H9 (cell line): ENCODE measurements at regions not wholly inside any gene's neighbourhood (a gene's known extent, or its start where the extent isn't known, plus 50 kb on each side); places are given as distances from the start of the nearest gene placed in this dataset.
"Not testable (repeated sequence)": the region's sequence is repeated elsewhere in the genome, so short reads cannot be mapped to it uniquely, and the experiment has no call there.

Source experiments
- DNase-seq: peaks from one replicate; pipeline ENCODE4 v3.0.0-alpha.2; 2017
- H2AFZ ChIP-seq: one replicate; pipeline ENCODE4 v1.6.1; 2013; ENCODE audit warnings: mild to moderate bottlenecking, low read length, control low read depth, moderate library complexity
- H2AK5ac ChIP-seq: 2 replicates; pipeline ENCODE4 v1.6.1; 2013; ENCODE audit warnings: low read length, control low read depth, mixed read lengths; ENCODE audit not compliant: insufficient read length
- H2BK120ac ChIP-seq: one replicate; pipeline ENCODE4 v1.6.1; 2013; ENCODE audit warnings: low read depth, mild to moderate bottlenecking, low read length, control low read depth, inconsistent platforms; ENCODE audit not compliant: poor library complexity, severe bottlenecking
- H2BK12ac ChIP-seq: 2 replicates; pipeline ENCODE4 v1.6.1; 2013; ENCODE audit warnings: low read length, control low read depth, mixed read lengths, low read depth; ENCODE audit not compliant: insufficient read length
- H2BK15ac ChIP-seq: 2 replicates; pipeline ENCODE4 v1.6.1; 2013; ENCODE audit warnings: low read depth, low read length, control low read depth
- H2BK20ac ChIP-seq: one replicate; pipeline ENCODE4 v1.6.1; 2013; ENCODE audit warnings: low read depth, mild to moderate bottlenecking, low read length, control low read depth, inconsistent platforms; ENCODE audit not compliant: poor library complexity, severe bottlenecking
- H2BK5ac ChIP-seq: 2 replicates; pipeline ENCODE4 v1.6.1; 2013; ENCODE audit warnings: low read length, control low read depth, mixed read lengths; ENCODE audit not compliant: insufficient read length
- H3K14ac ChIP-seq: 2 replicates; pipeline ENCODE4 v1.6.1; 2013; ENCODE audit warnings: low read length, control low read depth; ENCODE audit not compliant: insufficient read depth
- H3K18ac ChIP-seq: 2 replicates; pipeline ENCODE4 v1.6.1; 2013; ENCODE audit warnings: low read depth, mild to moderate bottlenecking, mixed read lengths, low read length, control low read depth; ENCODE audit not compliant: insufficient read length
- H3K23ac ChIP-seq: 2 replicates; pipeline ENCODE4 v1.6.1; 2013; ENCODE audit warnings: low read length, control low read depth, mixed read lengths, low read depth; ENCODE audit not compliant: insufficient read length
- H3K23me2 ChIP-seq: 2 replicates; pipeline ENCODE4 v1.6.1; 2013; ENCODE audit warnings: low read depth, mild to moderate bottlenecking, mixed read lengths, low read length, control low read depth; ENCODE audit not compliant: insufficient read length, poor library complexity, severe bottlenecking
- H3K27ac ChIP-seq: 2 replicates; pipeline ENCODE4 v1.5.1; 2013; ENCODE audit warnings: low read length, control low read depth, mixed read lengths, low read depth; ENCODE audit not compliant: insufficient read length
- H3K27me3 ChIP-seq: 2 replicates; pipeline ENCODE4 v1.6.1; 2013; ENCODE audit warnings: low read length, control low read depth, inconsistent platforms; ENCODE audit not compliant: insufficient read depth
- H3K4ac ChIP-seq: 2 replicates; pipeline ENCODE4 v1.6.1; 2013; ENCODE audit warnings: low read depth, mild to moderate bottlenecking, control low read depth, inconsistent platforms, low read length, moderate library complexity
- H3K4me1 ChIP-seq: 2 replicates; pipeline ENCODE4 v1.6.1; 2013; ENCODE audit warnings: low read length, control low read depth, inconsistent platforms; ENCODE audit not compliant: insufficient read depth
- H3K4me2 ChIP-seq: 2 replicates; pipeline ENCODE4 v1.6.1; 2013; ENCODE audit warnings: low read length, control low read depth, mixed read lengths; ENCODE audit not compliant: insufficient read length, insufficient read depth
- H3K56ac ChIP-seq: 2 replicates; pipeline ENCODE4 v1.6.1; 2013; ENCODE audit warnings: low read depth, mild to moderate bottlenecking, mixed read lengths, low read length, control low read depth; ENCODE audit not compliant: insufficient read length
- H3K79me1 ChIP-seq: 2 replicates; pipeline ENCODE4 v1.6.1; 2013; ENCODE audit warnings: low read depth, mild to moderate bottlenecking, moderate library complexity, low read length, control low read depth, inconsistent platforms; ENCODE audit not compliant: insufficient read depth, poor library complexity, severe bottlenecking
- H3K79me2 ChIP-seq: 2 replicates; pipeline ENCODE4 v1.6.1; 2013; ENCODE audit warnings: low read length, control low read depth, inconsistent platforms; ENCODE audit not compliant: insufficient read depth
- H3K9ac ChIP-seq: 2 replicates; pipeline ENCODE4 v1.6.1; 2013; ENCODE audit warnings: low read length, control low read depth, mixed read lengths; ENCODE audit not compliant: insufficient read length; ENCODE audit errors: extremely low read depth
- H3K9me3 ChIP-seq: one replicate; pipeline ENCODE4 v1.6.1; 2013; ENCODE audit warnings: low read depth, low read length, inconsistent platforms; ENCODE audit not compliant: control insufficient read depth
- H3T11ph ChIP-seq: one replicate; pipeline ENCODE4 v1.6.1; 2013; ENCODE audit warnings: mild to moderate bottlenecking, low read length, control low read depth, inconsistent platforms
- H4K20me1 ChIP-seq: one replicate; pipeline ENCODE4 v1.6.1; 2013; ENCODE audit not compliant: control insufficient read depth, insufficient read length, insufficient read depth
- H4K5ac ChIP-seq: 2 replicates; pipeline ENCODE4 v1.6.1; 2013; ENCODE audit warnings: low read depth, mild to moderate bottlenecking, mixed read lengths, low read length, control low read depth; ENCODE audit not compliant: insufficient read length
- H4K8ac ChIP-seq: replicated peaks from 2 replicates; pipeline ENCODE4 v1.6.1; 2013; ENCODE audit warnings: low read length, control low read depth, mixed read lengths, low read depth; ENCODE audit not compliant: insufficient read length
- H4K91ac ChIP-seq: 2 replicates; pipeline ENCODE4 v1.6.1; 2013; ENCODE audit warnings: low read depth, mild to moderate bottlenecking, moderate library complexity, mixed read lengths, low read length, control low read depth; ENCODE audit not compliant: insufficient read length
- H3K27ac Mint-ChIP-seq, 3 experiments: 2 replicates in 2 of 3; 3 replicates in 1 of 3; pipeline ENCODE4 v1.8.0; 2020 to 2021; ENCODE audit warnings: mixed read lengths in 3 of 3, mild to moderate bottlenecking in 1 of 3, moderate library complexity in 1 of 3
- H3K27me3 Mint-ChIP-seq: 2 replicates; pipeline ENCODE4 v1.8.0; 2021; ENCODE audit warnings: low read depth, mild to moderate bottlenecking, moderate library complexity, mixed read lengths
- H3K36me3 Mint-ChIP-seq, 3 experiments: 2 replicates in 2 of 3; 3 replicates in 1 of 3; pipeline ENCODE4 v1.8.0; 2020 to 2021; ENCODE audit warnings: low read depth in 3 of 3, mixed read lengths in 3 of 3; ENCODE audit not compliant: insufficient read depth in 1 of 3
- H3K4me1 Mint-ChIP-seq, 2 experiments: 2 replicates each; pipeline ENCODE4 v1.8.0; 2020; ENCODE audit warnings: mixed read lengths in 2 of 2
- H3K4me3 Mint-ChIP-seq, 2 experiments: 2 replicates in 1 of 2; 3 replicates in 1 of 2; pipeline ENCODE4 v1.8.0; 2020 to 2021; ENCODE audit warnings: mild to moderate bottlenecking in 2 of 2, mixed read lengths in 2 of 2, moderate library complexity in 1 of 2
- H3K9me3 Mint-ChIP-seq, 2 experiments: 2 replicates in 1 of 2; 3 replicates in 1 of 2; pipeline ENCODE4 v1.8.0; 2020; ENCODE audit warnings: mild to moderate bottlenecking in 2 of 2, mixed read lengths in 2 of 2, moderate library complexity in 1 of 2
- CTCF ChIP-seq: fragments of 200-600 bp; sonication (generic); conservative IDR thresholded peaks from 3 replicates; pipeline ENCODE4 v1.8.0; 2021; ENCODE audit warnings: antibody characterized with exemption, mild to moderate bottlenecking
- WGBS: extraction: QIAGEN DNeasy Blood & Tissue Kit; methylation state at CpG from one replicate; pipeline ENCODE4 v1.1.7; 2013; ENCODE audit warnings: missing lambda C conversion rate, low lambda C conversion rate, mixed read lengths; ENCODE audit not compliant: insufficient read length; ENCODE audit errors: extremely low coverage; 5-methylcytosine and 5-hydroxymethylcytosine counted together

- Histone ChIP-seq H3K27me3 (no peaks in the 10 kb centered on the region), H2BK20ac (no peak overlapping the region), H2BK5ac (no peak overlapping the region), H3K27ac (no peak overlapping the region), H3K9ac (no peak overlapping the region), H4K5ac (no peak overlapping the region), H4K91ac (no peak overlapping the region), H4K8ac (no peak overlapping the region), H2BK12ac (no peak overlapping the region), H3K23me2 (no peaks in the 10 kb centered on the region), H4K20me1 (no peaks in the 10 kb centered on the region), H3K4me1 (no peaks in the 10 kb centered on the region), H3K4ac (no peak overlapping the region), H3K79me2 (no peaks in the 10 kb centered on the region), H3K56ac (no peak overlapping the region), H2AK5ac (no peak overlapping the region), H3K18ac (no peak overlapping the region), H2BK120ac (no peak overlapping the region), H2AFZ (no peak overlapping the region), H3K23ac (no peak overlapping the region), H3T11ph (no peak overlapping the region), H3K9me3 (no peaks in the 10 kb centered on the region), H3K4me2 (no peak overlapping the region), H3K79me1 (no peaks in the 10 kb centered on the region), H3K14ac (no peak overlapping the region), H2BK15ac (no peak overlapping the region)
- Mint-ChIP-seq H3K4me1 (peaks cover 2 to 21% of the 10 kb centered on the region in 2 experiments; a peak in 2 of 4 replicates), H3K27me3 (no peaks in the 10 kb centered on the region), H3K27ac (no peak overlapping the region; a peak in 1 of 7 replicates), H3K9me3 (peaks cover 0 to 7% of the 10 kb centered on the region in 2 experiments; a peak in 3 of 5 replicates), H3K36me3 (peaks cover 0 to 9% (median 0%) of the 10 kb centered on the region in 3 experiments; a peak in 3 of 7 replicates), H3K4me3 (no peak overlapping the region)
- no peak for DNase-seq
- WGBS = no CpG with 5 or more reads among the region's 4 CpGs
- TF ChIP-seq CTCF = no peak
Observed at GRCh38 chr3:118530350-118530922, 504.2 kb downstream of the IGSF11 start.

GRCh38 chr3:118530927-118531356 lies 503.7 kb downstream of the IGSF11 start:
- H3K79me2 ChIP-seq, H2BK120ac ChIP-seq, H3K9me3 ChIP-seq, H3T11ph ChIP-seq, H3K4me1 ChIP-seq, H3K79me1 ChIP-seq, H4K5ac ChIP-seq, H3K27me3 Mint-ChIP-seq, H3K27ac ChIP-seq, H3K4me2 ChIP-seq, H4K20me1 ChIP-seq, H3K9me3 Mint-ChIP-seq, H3K4me3 Mint-ChIP-seq, H2AFZ ChIP-seq, H2AK5ac ChIP-seq, H4K91ac ChIP-seq, H3K56ac ChIP-seq, H2BK15ac ChIP-seq, H3K36me3 Mint-ChIP-seq, H3K14ac ChIP-seq, H2BK5ac ChIP-seq, H3K4ac ChIP-seq, H2BK20ac ChIP-seq, H3K27me3 ChIP-seq, DNase-seq, H3K9ac ChIP-seq, H4K8ac ChIP-seq, H3K23ac ChIP-seq, H3K27ac Mint-ChIP-seq, H2BK12ac ChIP-seq, H3K23me2 ChIP-seq, H3K18ac ChIP-seq: not testable (repeated sequence)
- H3K4me1 Mint-ChIP-seq = peaks cover 2 to 21% of the 10 kb centered on the region in 2 experiments; a peak in 2 of 4 replicates
